Peyer's patch (tissue), 4 donors: ENCODE measurements at regions not wholly inside any gene's neighbourhood (a gene's known extent, or its start where the extent isn't known, plus 50 kb on each side); places are given as distances from the start of the nearest gene placed in this dataset.

Experiments used
- DNase-seq, 3 donors: peaks; one replicate each; pipeline ENCODE4 v3.0.0-alpha.2; 2017 to 2019
- H3K27ac ChIP-seq, 4 donors: fragments of 200-600 bp; sonication (generic); one replicate each; pipeline ENCODE4 v1.5.1; 2016 to 2019
- H3K27me3 ChIP-seq, 2 donors: fragments of 200-600 bp; sonication (generic); one replicate each; pipeline ENCODE4 v1.5.1; 2019
- H3K36me3 ChIP-seq, 3 donors: fragments of 200-600 bp; sonication (generic); one replicate each; pipeline ENCODE4 v1.5.1; 2016 to 2019
- H3K4me1 ChIP-seq, 4 donors: fragments of 200-600 bp; sonication (generic); one replicate each; pipeline ENCODE4 v1.5.1; 2016 to 2019
- H3K4me3 ChIP-seq, 4 donors: fragments of 200-600 bp; sonication (generic); 1 replicate in 3 of 4; 2 replicates in 1 of 4; pipeline ENCODE4 v1.5.1; 2016 to 2019; ENCODE audit warnings: mild to moderate bottlenecking in 1 of 4
- H3K9me3 ChIP-seq, 4 donors: fragments of 200-600 bp; sonication (generic); one replicate each; pipeline ENCODE4 v1.5.1; 2016 to 2019; ENCODE audit warnings: mild to moderate bottlenecking in 1 of 4
- CTCF ChIP-seq, 6 experiments: fragments of 450-650 bp in 4 of 6; fragments of 200-600 bp in 2 of 6; sonication (generic) in 1 of 6; IDR thresholded peaks; one replicate each; pipeline ENCODE4 v1.5.1; 2017 to 2019; ENCODE audit warnings: antibody characterized with exemption in 6 of 6, mild to moderate bottlenecking in 3 of 6, moderate library complexity in 1 of 6
- POLR2A ChIP-seq, 2 donors: fragments of 450-650 bp; IDR thresholded peaks; one replicate each; pipeline ENCODE4 v1.5.1; 2017; ENCODE audit warnings: antibody characterized with exemption in 2 of 2, mild to moderate bottlenecking in 2 of 2, moderate library complexity in 2 of 2

DNA sequence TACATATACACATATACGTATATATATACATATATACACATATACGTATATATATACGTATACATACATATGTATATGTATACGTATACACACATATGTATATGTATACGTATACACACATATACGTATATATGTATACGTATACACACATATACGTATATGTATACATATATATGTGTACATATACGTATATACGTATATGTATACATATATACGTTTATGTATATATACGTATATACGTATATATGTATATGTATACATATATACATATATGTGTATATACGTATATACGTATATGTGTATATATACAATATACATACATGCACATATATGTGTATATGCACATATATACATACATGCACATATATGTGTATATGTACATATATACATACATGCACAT, 396.2 kb upstream of the DUSP10 start:
- no peak for DNase-seq
- no peaks in the 10 kb centered on the region for H3K36me3 ChIP-seq

GRCh38 chr1:222136869-222137268, 395.0 kb upstream of the DUSP10 start:
- Histone ChIP-seq H3K27ac (no peak overlapping the region), H3K4me3 (no peak overlapping the region), H3K36me3 (no peaks in the 10 kb centered on the region), H3K27me3 (no peaks in the 10 kb centered on the region), H3K9me3 (no peaks in the 10 kb centered on the region), H3K4me1 (no peaks in the 10 kb centered on the region)
- no peak for TF ChIP-seq POLR2A (IDR thresholded peaks at IDR 0.05)
- no peak for TF ChIP-seq CTCF (IDR thresholded peaks at IDR 0.05)
- no peak for DNase-seq

More for the DNA sequence above, 396.2 kb upstream of the DUSP10 start:
- Histone ChIP-seq H3K27me3 (no peaks in the 10 kb centered on the region), H3K9me3 (no peaks in the 10 kb centered on the region), H3K4me1 (no peaks in the 10 kb centered on the region), H3K27ac (no peak overlapping the region), H3K4me3 (no peak overlapping the region)
- TF ChIP-seq POLR2A (IDR thresholded peaks at IDR 0.05), result no peak
- TF ChIP-seq CTCF (IDR thresholded peaks at IDR 0.05), result no peak

GRCh38 chr1:222129041-222129440, 387.2 kb upstream of the DUSP10 start:
- no peak overlapping the region for H3K4me3 ChIP-seq
- DNase-seq, result no peak
- no peaks in the 10 kb centered on the region for H3K36me3 ChIP-seq
- TF ChIP-seq CTCF (IDR thresholded peaks at IDR 0.05) (no peak), POLR2A (IDR thresholded peaks at IDR 0.05) (no peak)
- no peak overlapping the region for H3K27ac ChIP-seq
- no peaks in the 10 kb centered on the region for H3K27me3 ChIP-seq
- no peaks in the 10 kb centered on the region for H3K9me3 ChIP-seq
- no peaks in the 10 kb centered on the region for H3K4me1 ChIP-seq

DNA sequence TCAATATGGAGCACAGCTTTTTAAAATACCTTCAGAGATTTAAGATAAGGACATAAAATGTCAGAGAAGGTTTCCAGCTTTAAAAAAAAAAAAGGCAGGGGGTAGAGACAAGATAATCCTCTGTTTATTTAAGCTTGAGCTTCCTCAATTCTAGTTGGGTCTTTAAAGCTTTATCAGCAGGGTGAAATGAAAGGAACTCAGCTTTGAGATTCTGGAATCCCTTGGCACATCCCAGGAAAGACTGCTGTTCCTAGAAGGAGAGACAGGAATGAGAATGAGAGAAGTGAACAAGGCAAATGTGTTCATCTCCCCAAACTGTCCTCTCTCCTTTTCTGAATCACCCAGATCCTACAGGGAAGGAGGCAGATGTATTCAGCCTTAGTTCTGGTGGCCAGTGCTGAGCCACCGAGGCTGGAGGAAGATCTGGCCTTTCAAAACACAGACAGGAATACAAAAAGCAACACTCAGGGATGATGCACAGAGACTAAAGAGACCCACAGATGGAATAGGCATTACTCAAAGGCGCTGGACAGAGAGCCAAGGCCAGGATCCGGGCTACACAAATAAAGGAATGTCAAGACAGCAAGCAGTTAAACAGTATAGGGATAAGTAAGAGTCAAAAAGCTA, 385.8 kb upstream of the DUSP10 start:
- H3K27ac ChIP-seq, result no peak overlapping the region
- H3K36me3 ChIP-seq, result no peaks in the 10 kb centered on the region
- H3K4me1 ChIP-seq, result no peaks in the 10 kb centered on the region
- H3K4me3 ChIP-seq, result no peak overlapping the region
- no peaks in the 10 kb centered on the region for H3K27me3 ChIP-seq
- TF ChIP-seq POLR2A (IDR thresholded peaks at IDR 0.05) (no peak), CTCF (IDR thresholded peaks at IDR 0.05) (no peak)
- DNase-seq, result no peak
- H3K9me3 ChIP-seq, result no peaks in the 10 kb centered on the region

- H3K4me1 ChIP-seq, result no peaks in the 10 kb centered on the region
- no peaks in the 10 kb centered on the region for H3K9me3 ChIP-seq
- TF ChIP-seq CTCF (IDR thresholded peaks at IDR 0.05) (no peak), POLR2A (IDR thresholded peaks at IDR 0.05) (no peak)
- no peak overlapping the region for H3K27ac ChIP-seq
- no peaks in the 10 kb centered on the region for H3K27me3 ChIP-seq
- H3K36me3 ChIP-seq, result no peaks in the 10 kb centered on the region
- H3K4me3 ChIP-seq, result no peak overlapping the region
- no peak for DNase-seq
Measured at GRCh38 chr1:222127096-222127495, 385.2 kb upstream of the DUSP10 start.

DNA sequence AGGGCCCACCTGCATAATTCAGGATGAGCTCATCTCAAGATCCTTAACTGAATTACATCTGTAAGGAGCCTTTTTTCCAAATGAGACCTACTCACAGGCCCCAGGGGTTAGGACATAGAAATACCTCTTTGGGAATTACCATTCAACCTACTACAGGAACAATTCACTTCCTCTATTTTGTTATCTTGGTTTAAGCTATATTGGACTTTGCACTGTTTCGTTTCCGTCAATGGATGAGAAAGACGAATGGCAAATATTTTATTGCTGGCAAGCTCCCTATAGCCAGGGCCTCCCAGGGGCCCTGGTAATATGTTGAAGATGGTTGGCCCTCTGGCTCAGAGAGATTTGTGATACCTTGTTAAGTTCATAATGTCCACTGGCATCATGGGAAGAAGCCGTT, 384.2 kb upstream of the DUSP10 start:
- no peaks in the 10 kb centered on the region for H3K4me1 ChIP-seq
- no peaks in the 10 kb centered on the region for H3K36me3 ChIP-seq
- DNase-seq, result no peak
- no peak overlapping the region for H3K27ac ChIP-seq
- H3K27me3 ChIP-seq, result no peaks in the 10 kb centered on the region
- TF ChIP-seq CTCF (IDR thresholded peaks at IDR 0.05) (no peak), POLR2A (IDR thresholded peaks at IDR 0.05) (no peak)
- H3K4me3 ChIP-seq, result no peak overlapping the region
- H3K9me3 ChIP-seq, result no peaks in the 10 kb centered on the region
